ENCODE measurements at regions not wholly inside any gene's neighbourhood (a gene's known extent, or its start where the extent isn't known, plus 50 kb on each side); places are given as distances from the start of the nearest gene placed in this dataset.

DNA sequence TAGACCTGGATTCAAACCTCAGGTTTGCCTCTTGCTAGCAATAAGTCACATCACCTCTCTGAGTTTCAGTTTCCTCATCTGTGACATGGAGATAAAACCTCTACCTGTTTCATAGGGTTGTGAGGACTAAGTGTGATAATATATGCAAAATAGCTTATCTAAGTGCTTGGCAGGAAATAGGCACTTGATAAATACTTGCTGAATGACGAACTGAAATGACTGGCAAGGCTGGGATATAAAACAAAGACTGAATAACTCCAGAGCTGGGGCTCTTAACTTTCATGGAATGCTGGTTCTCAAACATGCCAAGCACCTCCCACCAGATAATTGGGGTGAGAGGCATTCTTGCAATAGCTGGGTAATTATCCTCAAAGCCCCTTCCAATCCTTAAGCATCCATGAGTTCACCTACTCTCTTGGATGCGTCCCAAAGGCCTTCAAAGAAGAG, 87.6 kb downstream of the ADRB2 start:
- ATAC-seq (no peak), DNase-seq (no peak)
- H3K4me3 ChIP-seq = no peak overlapping the region
- no peaks in the 10 kb centered on the region for H3K9me3 ChIP-seq
- H3K4me1 ChIP-seq (ENCODE audit: low read depth) = peaks cover 14% of the 10 kb centered on the region
- intact Hi-C loops (cut with DNase I, micrococcal nuclease) = no loop called here
- no peak for TF ChIP-seq CTCF (IDR thresholded peaks at IDR 0.05)
- no peaks in the 10 kb centered on the region for H3K36me3 ChIP-seq (ENCODE audit: low read depth)

DNA sequence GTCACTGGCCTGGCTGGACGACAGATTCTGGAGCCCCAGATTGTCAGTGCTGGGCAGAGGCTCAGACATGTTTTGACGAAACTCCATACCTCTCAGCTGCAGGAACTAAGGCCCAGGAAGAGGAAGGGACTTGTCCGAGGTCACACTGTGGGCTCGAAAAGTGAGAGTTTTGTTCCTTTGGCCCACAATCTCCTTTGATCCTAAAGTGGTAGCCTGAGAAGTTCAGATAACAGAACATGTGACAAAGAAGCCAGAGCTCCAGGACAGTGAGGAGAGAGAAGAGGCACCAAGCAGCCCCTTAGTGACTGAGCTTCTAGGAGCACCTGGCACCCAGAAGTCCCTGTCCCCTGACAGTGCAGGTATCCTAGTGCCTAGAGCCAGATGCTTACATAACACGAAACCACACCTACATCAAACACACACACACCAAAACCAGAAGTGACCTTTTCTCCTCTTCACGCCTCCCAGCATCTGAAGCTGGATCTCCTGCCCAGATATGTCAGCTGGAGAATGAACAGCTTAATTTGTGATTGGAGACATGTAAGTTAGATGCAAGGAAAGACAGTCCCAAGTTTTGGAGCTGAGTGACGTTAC, 88.9 kb downstream of the ADRB2 start:
- intact Hi-C loops (cut with DNase I, micrococcal nuclease) = no loop called here
- H3K9me3 ChIP-seq = no peaks in the 10 kb centered on the region
- no peak overlapping the region for H3K4me3 ChIP-seq
- H3K4me1 ChIP-seq (ENCODE audit: low read depth) = peaks cover 6% of the 10 kb centered on the region
- ATAC-seq (no peak), DNase-seq (no peak)
- no peak for TF ChIP-seq CTCF (IDR thresholded peaks at IDR 0.05)
- H3K36me3 ChIP-seq (ENCODE audit: low read depth) = no peaks in the 10 kb centered on the region

DNA sequence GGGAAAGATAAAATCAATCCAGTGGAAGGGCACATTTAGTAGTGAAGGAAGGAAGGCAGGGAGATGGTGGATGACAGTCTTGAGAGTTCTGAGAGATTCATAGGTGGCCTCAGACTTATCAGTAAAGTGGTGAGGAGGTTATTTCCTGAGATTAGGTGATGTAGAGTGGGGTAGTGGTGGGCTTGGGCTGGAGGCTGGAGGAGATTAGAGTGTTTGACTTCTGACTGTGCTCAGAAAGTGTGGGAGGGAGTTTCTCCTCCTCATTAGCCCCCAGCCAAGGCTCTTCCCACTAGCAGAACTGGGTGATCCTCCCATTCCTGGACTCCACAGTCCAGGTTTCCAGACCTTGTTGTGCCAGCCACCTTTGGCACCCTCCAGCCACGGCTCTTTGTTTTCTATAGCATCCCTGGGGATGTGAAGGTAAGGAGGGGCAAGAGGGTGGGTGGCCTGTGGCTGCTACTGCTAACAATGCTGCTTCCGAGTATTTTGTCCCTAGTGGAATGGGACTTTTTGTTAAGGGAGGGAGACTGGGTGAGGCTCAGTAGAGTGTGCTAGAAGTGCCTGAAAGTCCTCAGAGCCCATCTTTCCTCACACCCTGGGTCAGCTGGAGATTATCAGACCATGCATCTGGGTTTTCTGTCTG, 94.4 kb downstream of the ADRB2 start:
- DNase-seq (no peak), ATAC-seq (no peak)
- intact Hi-C loops (cut with DNase I, micrococcal nuclease) = no loop called here
- H3K9me3 ChIP-seq = no peaks in the 10 kb centered on the region
- no peaks in the 10 kb centered on the region for H3K4me1 ChIP-seq (ENCODE audit: low read depth)
- H3K4me3 ChIP-seq = no peak overlapping the region
- no peak for TF ChIP-seq CTCF (IDR thresholded peaks at IDR 0.05)
- H3K36me3 ChIP-seq (ENCODE audit: low read depth) = no peaks in the 10 kb centered on the region

DNA sequence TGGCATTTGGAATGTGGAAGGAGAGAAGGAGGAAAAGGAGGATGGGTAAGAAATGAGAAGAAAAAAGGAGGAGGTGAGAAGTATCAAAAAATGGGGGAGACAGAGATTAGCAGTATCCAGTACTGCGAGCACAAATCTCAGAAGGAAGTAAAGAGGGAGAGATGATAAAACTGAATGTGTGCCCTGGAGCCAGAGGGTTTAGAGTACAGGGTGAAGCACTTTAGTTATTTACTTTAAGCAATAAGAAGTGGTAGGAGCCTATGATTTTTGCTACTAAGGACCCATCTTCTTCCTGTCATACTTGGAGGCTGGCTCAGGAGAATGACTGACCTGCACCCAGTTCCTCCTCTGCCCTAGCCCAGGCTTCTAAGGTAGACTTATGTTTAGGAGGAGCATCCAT, 94.9 kb downstream of the ADRB2 start:
- peak; percentile 8 for ATAC-seq
- Histone ChIP-seq H3K9me3 (no peaks in the 10 kb centered on the region), H3K36me3 (ENCODE audit: low read depth) (no peaks in the 10 kb centered on the region), H3K4me1 (ENCODE audit: low read depth) (no peaks in the 10 kb centered on the region), H3K4me3 (no peak overlapping the region)
- intact Hi-C loops (cut with DNase I, micrococcal nuclease) = no loop called here
- no peak for DNase-seq
- no peak for TF ChIP-seq CTCF (IDR thresholded peaks at IDR 0.05)

DNA sequence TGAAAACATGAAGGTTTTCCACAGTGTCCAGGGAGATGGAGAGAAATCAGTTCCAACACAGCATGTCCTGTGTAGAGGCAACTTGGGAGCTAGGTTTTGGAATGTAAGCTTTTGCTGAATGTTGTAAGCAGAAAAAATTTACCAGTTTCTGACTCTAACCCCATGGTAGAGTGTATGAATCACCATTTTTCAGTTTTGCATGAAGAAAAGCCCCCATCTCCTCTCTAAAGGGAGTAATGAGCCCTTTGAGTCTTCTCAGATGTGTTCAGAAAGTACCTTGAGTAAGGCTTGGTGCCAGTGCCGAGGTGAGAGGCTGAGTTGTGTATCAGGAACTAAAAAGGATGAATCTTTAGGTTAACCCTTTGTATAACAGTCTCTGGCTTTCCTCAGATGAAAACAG, 96.2 kb downstream of the ADRB2 start:
- no peak for ATAC-seq
- Histone ChIP-seq H3K9me3 (no peaks in the 10 kb centered on the region), H3K36me3 (ENCODE audit: low read depth) (no peaks in the 10 kb centered on the region), H3K4me3 (no peak overlapping the region), H3K4me1 (ENCODE audit: low read depth) (no peaks in the 10 kb centered on the region)
- intact Hi-C loops (cut with DNase I, micrococcal nuclease) = no loop called here
- TF ChIP-seq CTCF (IDR thresholded peaks at IDR 0.05) = no peak
- DNase-seq = no peak
